Epithelial cell of esophagus (primary cell): ENCODE measurements at regions not wholly inside any gene's neighbourhood (a gene's known extent, or its start where the extent isn't known, plus 50 kb on each side); places are given as distances from the start of the nearest gene placed in this dataset.

Source experiments
- DNase-seq: peaks from one replicate; pipeline ENCODE4 v3.0.0; 2010; ENCODE audit warnings: low read depth
- H3K4me3 ChIP-seq: 2 replicates; pipeline ENCODE4 v1.5.1; 2011; ENCODE audit warnings: mild to moderate bottlenecking, low read length, control low read depth
- CTCF ChIP-seq: IDR thresholded peaks from 2 replicates; pipeline ENCODE4 v1.5.1; 2011; ENCODE audit warnings: low read depth, mild to moderate bottlenecking, low read length, control low read depth, inconsistent platforms; ENCODE audit not compliant: insufficient read depth; ENCODE audit errors: missing control alignments

GRCh38 chr2:181364492-181365170 is 92.6 kb upstream of the ITGA4 start:
- H3K4me3 ChIP-seq, result no peak overlapping the region
- TF ChIP-seq CTCF, result no peak
- no peak for DNase-seq

GRCh38 chr2:181366675-181367175 is 90.5 kb upstream of the ITGA4 start:
- H3K4me3 ChIP-seq, result no peak overlapping the region
- TF ChIP-seq CTCF, result no peak
- DNase-seq, result no peak

GRCh38 chr2:181367411-181367810 is 89.8 kb upstream of the ITGA4 start:
- H3K4me3 ChIP-seq, result no peak overlapping the region
- no peak for DNase-seq
- TF ChIP-seq CTCF, result no peak

- TF ChIP-seq CTCF, result no peak
- no peak for DNase-seq
- H3K4me3 ChIP-seq, result no peak overlapping the region
Measured at GRCh38 chr2:181367906-181368435, 89.2 kb upstream of the ITGA4 start.

GRCh38 chr2:181370126-181370525 is 87.1 kb upstream of the ITGA4 start:
- H3K4me3 ChIP-seq, result no peak overlapping the region
- TF ChIP-seq CTCF, result no peak

GRCh38 chr2:181371195-181371594 is 86.0 kb upstream of the ITGA4 start:
- DNase-seq, result no peak
- TF ChIP-seq CTCF, result no peak
- no peak overlapping the region for H3K4me3 ChIP-seq

More at GRCh38 chr2:181370126-181370525, 87.1 kb upstream of the ITGA4 start:
- DNase-seq, result no peak
